Skeletal muscle tissue (tissue), 3 donors: ENCODE measurements at regions not wholly inside any gene's neighbourhood (a gene's known extent, or its start where the extent isn't known, plus 50 kb on each side); places are given as distances from the start of the nearest gene placed in this dataset.
"Not testable (repeated sequence)": the region's sequence is repeated elsewhere in the genome, so short reads cannot be mapped to it uniquely, and the experiment has no call there.

Source experiments
- H3K27ac ChIP-seq: one replicate; pipeline ENCODE4 v1.7.0; 2013; ENCODE audit warnings: mild to moderate bottlenecking, low read depth, low read length, inconsistent platforms
- H3K27me3 ChIP-seq, 3 donors: one replicate each; pipeline ENCODE4 v1.7.0; 2013; ENCODE audit warnings: low read length in 3 of 3; ENCODE audit not compliant: control insufficient read depth in 3 of 3, insufficient read depth in 3 of 3
- H3K36me3 ChIP-seq, 3 donors: one replicate each; pipeline ENCODE4 v1.7.0; 2013; ENCODE audit warnings: low read length in 3 of 3; ENCODE audit not compliant: control insufficient read depth in 3 of 3, insufficient read depth in 3 of 3
- H3K4me1 ChIP-seq, 3 donors: one replicate each; pipeline ENCODE4 v1.7.0; 2013; ENCODE audit warnings: low read length in 3 of 3, mild to moderate bottlenecking in 3 of 3; ENCODE audit not compliant: control insufficient read depth in 3 of 3, insufficient read depth in 3 of 3
- H3K4me3 ChIP-seq, 3 donors: one replicate each; pipeline ENCODE4 v1.7.0; 2013; ENCODE audit warnings: low read length in 3 of 3
- H3K9ac ChIP-seq, 3 donors: one replicate each; pipeline ENCODE4 v1.7.0; 2013; ENCODE audit warnings: low read length in 3 of 3, mild to moderate bottlenecking in 3 of 3, moderate library complexity in 2 of 3, low read depth in 1 of 3
- H3K9me3 ChIP-seq, 3 donors: one replicate each; pipeline ENCODE4 v1.7.0; 2013; ENCODE audit warnings: low read length in 3 of 3; ENCODE audit not compliant: control insufficient read depth in 3 of 3
- donor health status: Osteomylitis.

GRCh38 chr1:214761030-214761429, 158.0 kb downstream of the CENPF start:
- Histone ChIP-seq H3K9me3 (peaks cover 2 to 12% (median 2%) of the 10 kb centered on the region in 3 donors), H3K4me3 (no peak overlapping the region), H3K27ac (no peak overlapping the region), H3K4me1 (no peaks in the 10 kb centered on the region), H3K27me3 (no peaks in the 10 kb centered on the region), H3K9ac (no peak overlapping the region), H3K36me3 (no peaks in the 10 kb centered on the region)

- H3K9me3 ChIP-seq = peaks cover 2 to 3% (median 2%) of the 10 kb centered on the region in 3 donors
- no peaks in the 10 kb centered on the region for H3K4me1 ChIP-seq
- no peaks in the 10 kb centered on the region for H3K36me3 ChIP-seq
Measured at GRCh38 chr1:214762902-214763301, 159.9 kb downstream of the CENPF start.

GRCh38 chr1:214764502-214764901, 161.5 kb downstream of the CENPF start:
- no peaks in the 10 kb centered on the region for H3K36me3 ChIP-seq
- no peak overlapping the region for H3K4me3 ChIP-seq
- no peak overlapping the region for H3K9ac ChIP-seq
- no peaks in the 10 kb centered on the region for H3K4me1 ChIP-seq
- H3K27ac ChIP-seq = no peak overlapping the region
- peaks cover 0 to 3% (median 2%) of the 10 kb centered on the region in 3 donors for H3K9me3 ChIP-seq
- H3K27me3 ChIP-seq = no peaks in the 10 kb centered on the region

More at GRCh38 chr1:214762902-214763301, 159.9 kb downstream of the CENPF start:
- Histone ChIP-seq H3K27ac (no peak overlapping the region), H3K4me3 (no peak overlapping the region), H3K9ac (no peak overlapping the region), H3K27me3 (no peaks in the 10 kb centered on the region)

- no peaks in the 10 kb centered on the region for H3K27me3 ChIP-seq
- no peaks in the 10 kb centered on the region for H3K9me3 ChIP-seq
- H3K4me3 ChIP-seq = no peak overlapping the region
Measured at GRCh38 chr1:214767221-214767620, 164.2 kb downstream of the CENPF start.

GRCh38 chr1:214769666-214770065, 166.7 kb downstream of the CENPF start:
- H3K4me1 ChIP-seq, H3K27me3 ChIP-seq, H3K27ac ChIP-seq, H3K9ac ChIP-seq, H3K9me3 ChIP-seq, H3K4me3 ChIP-seq, H3K36me3 ChIP-seq: not testable (repeated sequence)

More at GRCh38 chr1:214767221-214767620, 164.2 kb downstream of the CENPF start:
- Histone ChIP-seq H3K36me3 (no peaks in the 10 kb centered on the region), H3K9ac (no peak overlapping the region), H3K4me1 (no peaks in the 10 kb centered on the region), H3K27ac (no peak overlapping the region)

- no peak overlapping the region for H3K9ac ChIP-seq
- H3K27ac ChIP-seq = no peak overlapping the region
- no peaks in the 10 kb centered on the region for H3K4me1 ChIP-seq
Measured at GRCh38 chr1:214777364-214777763, 174.4 kb downstream of the CENPF start.

GRCh38 chr1:214791961-214792360, 189.0 kb downstream of the CENPF start:
- Histone ChIP-seq H3K9ac (no peak overlapping the region), H3K9me3 (no peaks in the 10 kb centered on the region), H3K36me3 (no peaks in the 10 kb centered on the region), H3K4me1 (no peaks in the 10 kb centered on the region), H3K27me3 (no peaks in the 10 kb centered on the region), H3K27ac (no peak overlapping the region), H3K4me3 (no peak overlapping the region)

More at GRCh38 chr1:214777364-214777763, 174.4 kb downstream of the CENPF start:
- Histone ChIP-seq H3K4me3 (no peak overlapping the region), H3K36me3 (no peaks in the 10 kb centered on the region), H3K27me3 (no peaks in the 10 kb centered on the region), H3K9me3 (peaks cover 0 to 2% (median 0%) of the 10 kb centered on the region in 3 donors)

GRCh38 chr1:214792527-214793186, 189.7 kb downstream of the CENPF start:
- Histone ChIP-seq H3K36me3 (no peaks in the 10 kb centered on the region), H3K27me3 (no peaks in the 10 kb centered on the region), H3K4me1 (no peaks in the 10 kb centered on the region), H3K27ac (no peak overlapping the region), H3K4me3 (no peak overlapping the region), H3K9ac (no peak overlapping the region), H3K9me3 (no peaks in the 10 kb centered on the region)

- H3K4me1 ChIP-seq = no peaks in the 10 kb centered on the region
- H3K9me3 ChIP-seq = no peaks in the 10 kb centered on the region
- no peaks in the 10 kb centered on the region for H3K27me3 ChIP-seq
- H3K36me3 ChIP-seq = no peaks in the 10 kb centered on the region
- H3K9ac ChIP-seq = no peak overlapping the region
- H3K27ac ChIP-seq = no peak overlapping the region
- H3K4me3 ChIP-seq = no peak overlapping the region
Measured at GRCh38 chr1:214793708-214794107, 190.7 kb downstream of the CENPF start.

- Histone ChIP-seq H3K27me3 (no peaks in the 10 kb centered on the region), H3K4me1 (no peaks in the 10 kb centered on the region), H3K9me3 (peaks cover 0 to 3% (median 0%) of the 10 kb centered on the region in 3 donors), H3K4me3 (no peak overlapping the region), H3K9ac (no peak overlapping the region), H3K27ac (no peak overlapping the region), H3K36me3 (no peaks in the 10 kb centered on the region)
Measured at GRCh38 chr1:214801191-214801590, 198.2 kb downstream of the CENPF start.
